Panc1 (cell line): ENCODE measurements at regions not wholly inside any gene's neighbourhood (a gene's known extent, or its start where the extent isn't known, plus 50 kb on each side); places are given as distances from the start of the nearest gene placed in this dataset.

Experiments used
- ATAC-seq: fragments of 200-7000 bp; cut with Tn5 transposase; 2 replicates; pipeline ENCODE4 v1.9.1; 2020; ENCODE audit warnings: mild to moderate bottlenecking, moderate library complexity
- BruUV-seq: library from RNA; stranded (reverse); fragments of 400-500 nt; replicated peaks from 2 replicates; lab custom pipeline; 2021; lab: Mats Ljungman, UMichigan
- CTCF ChIA-PET: fragments of 300-600 bp; sonication (Branson Sonifier 250); formaldehyde crosslinking; loops from one replicate; lab custom pipeline; 2022; ENCODE audit warnings: antibody characterized with exemption; lab: Charles Lee
- POLR2A ChIA-PET: fragments of 300-600 bp; sonication (Branson Sonifier 250); formaldehyde crosslinking; loops from one replicate; lab custom pipeline; 2022; ENCODE audit warnings: antibody characterized with exemption; lab: Charles Lee
- DNase-seq: peaks from one replicate; pipeline ENCODE4 v3.0.0-alpha.2; 2010; ENCODE audit warnings: low read depth, low spot score
- H3K27ac ChIP-seq: 2 replicates; pipeline ENCODE4 v1.5.1; 2011; ENCODE audit warnings: mild to moderate bottlenecking, low read length, inconsistent platforms
- H3K27me3 ChIP-seq: fragments of 200-500 bp; sonication (Bioruptor generic); 2 replicates; pipeline ENCODE4 v1.6.0; 2014; ENCODE audit warnings: low read length, inconsistent platforms; ENCODE audit not compliant: control insufficient read depth, insufficient read depth
- H3K36me3 ChIP-seq: fragments of 200-500 bp; sonication (Bioruptor generic); 2 replicates; pipeline ENCODE4 v1.5.1; 2014; ENCODE audit warnings: inconsistent platforms, mild to moderate bottlenecking, low read length, moderate library complexity; ENCODE audit not compliant: control insufficient read depth, insufficient read depth
- H3K4me1 ChIP-seq: 2 replicates; pipeline ENCODE4 v1.5.1; 2011; ENCODE audit warnings: inconsistent platforms, mild to moderate bottlenecking, low read length, moderate library complexity; ENCODE audit not compliant: control insufficient read depth, insufficient read depth
- H3K4me3 ChIP-seq, 2 experiments: 2 replicates each; pipeline ENCODE4 v1.5.1; 2011 to 2012; ENCODE audit warnings: low read depth in 2 of 2, low read length in 2 of 2, mild to moderate bottlenecking in 2 of 2, inconsistent platforms in 1 of 2, moderate library complexity in 1 of 2
- H3K9me3 ChIP-seq: fragments of 200-500 bp; sonication (Bioruptor generic); 2 replicates; pipeline ENCODE4 v1.5.1; 2014; ENCODE audit warnings: low read depth, mild to moderate bottlenecking, inconsistent platforms, low read length, moderate library complexity; ENCODE audit not compliant: control insufficient read depth, insufficient read depth
- POLR2AphosphoS5 ChIP-seq: IDR thresholded peaks from 2 replicates; pipeline ENCODE4 v1.6.1; 2012; ENCODE audit warnings: mild to moderate bottlenecking, low read depth, low read length, moderate library complexity
- SIN3A ChIP-seq: IDR thresholded peaks from 2 replicates; pipeline ENCODE4 v1.6.1; 2012; ENCODE audit warnings: low read depth, mild to moderate bottlenecking, low read length, moderate library complexity, borderline replicate concordance; ENCODE audit not compliant: insufficient read depth
- TCF7L2 ChIP-seq: IDR thresholded peaks from 2 replicates; pipeline ENCODE4 v1.6.1; 2011; ENCODE audit warnings: mild to moderate bottlenecking, low read depth, low read length, inconsistent platforms
- in situ Hi-C: cut with HindIII; loops from 2 replicates; pipeline ENCODE4 v1.10.0; 2016; ENCODE audit warnings: low sequenced_read_pairs, low pct_unique_long_range_greater_than_20kb
- intact Hi-C: fragments of 100-400 bp; cut with micrococcal nuclease; formaldehyde crosslinking; loops from one replicate; pipeline ENCODE4 v1.10.0; 2022; ENCODE audit not compliant: unreplicated experiment
- TF ChIP-seq, protein P1 (sequence below), 2 experiments: IDR thresholded peaks; 2 replicates each; pipeline ENCODE4 v1.6.1; 2011 to 2012; ENCODE audit warnings: low read depth in 2 of 2, control low read depth in 1 of 2, low read length in 1 of 2, mild to moderate bottlenecking in 1 of 2, moderate library complexity in 1 of 2; ENCODE audit not compliant: insufficient read depth in 1 of 2
- TF ChIP-seq, protein P2 (sequence below): fragments of 450-650 bp; IDR thresholded peaks from 2 replicates; pipeline ENCODE4 v1.5.1; 2017; ENCODE audit warnings: mild to moderate bottlenecking

DNA sequence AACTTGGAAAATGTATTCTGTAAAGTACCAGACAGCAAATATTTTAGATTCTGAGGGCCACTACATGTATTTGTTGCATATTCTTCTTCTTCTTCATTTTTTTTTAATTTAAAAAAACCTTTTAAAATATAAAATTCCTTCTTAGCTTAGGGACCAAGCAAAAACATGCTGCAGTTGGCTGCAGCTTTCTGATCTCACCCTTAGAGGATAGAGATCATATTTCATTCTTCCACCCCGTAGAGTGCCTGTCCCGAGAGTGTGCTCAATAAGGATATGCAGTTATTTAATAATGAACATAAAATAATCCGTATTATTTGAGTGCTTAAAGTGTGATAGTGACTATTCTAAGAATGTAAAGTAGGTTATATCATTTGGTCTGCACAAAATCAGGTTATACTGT lies 204.2 kb upstream of the CD180 start:
- ChIA-PET POLR2A (no interaction called here), CTCF (no interaction called here)
- Histone ChIP-seq H3K4me1 (no peaks in the 10 kb centered on the region), H3K4me3 (no peak overlapping the region), H3K36me3 (no peaks in the 10 kb centered on the region), H3K9me3 (no peaks in the 10 kb centered on the region), H3K27me3 (no peaks in the 10 kb centered on the region), H3K27ac (no peak overlapping the region)
- ATAC-seq: no peak
- no peak for TF ChIP-seq TCF7L2
- TF ChIP-seq, protein P1, sequence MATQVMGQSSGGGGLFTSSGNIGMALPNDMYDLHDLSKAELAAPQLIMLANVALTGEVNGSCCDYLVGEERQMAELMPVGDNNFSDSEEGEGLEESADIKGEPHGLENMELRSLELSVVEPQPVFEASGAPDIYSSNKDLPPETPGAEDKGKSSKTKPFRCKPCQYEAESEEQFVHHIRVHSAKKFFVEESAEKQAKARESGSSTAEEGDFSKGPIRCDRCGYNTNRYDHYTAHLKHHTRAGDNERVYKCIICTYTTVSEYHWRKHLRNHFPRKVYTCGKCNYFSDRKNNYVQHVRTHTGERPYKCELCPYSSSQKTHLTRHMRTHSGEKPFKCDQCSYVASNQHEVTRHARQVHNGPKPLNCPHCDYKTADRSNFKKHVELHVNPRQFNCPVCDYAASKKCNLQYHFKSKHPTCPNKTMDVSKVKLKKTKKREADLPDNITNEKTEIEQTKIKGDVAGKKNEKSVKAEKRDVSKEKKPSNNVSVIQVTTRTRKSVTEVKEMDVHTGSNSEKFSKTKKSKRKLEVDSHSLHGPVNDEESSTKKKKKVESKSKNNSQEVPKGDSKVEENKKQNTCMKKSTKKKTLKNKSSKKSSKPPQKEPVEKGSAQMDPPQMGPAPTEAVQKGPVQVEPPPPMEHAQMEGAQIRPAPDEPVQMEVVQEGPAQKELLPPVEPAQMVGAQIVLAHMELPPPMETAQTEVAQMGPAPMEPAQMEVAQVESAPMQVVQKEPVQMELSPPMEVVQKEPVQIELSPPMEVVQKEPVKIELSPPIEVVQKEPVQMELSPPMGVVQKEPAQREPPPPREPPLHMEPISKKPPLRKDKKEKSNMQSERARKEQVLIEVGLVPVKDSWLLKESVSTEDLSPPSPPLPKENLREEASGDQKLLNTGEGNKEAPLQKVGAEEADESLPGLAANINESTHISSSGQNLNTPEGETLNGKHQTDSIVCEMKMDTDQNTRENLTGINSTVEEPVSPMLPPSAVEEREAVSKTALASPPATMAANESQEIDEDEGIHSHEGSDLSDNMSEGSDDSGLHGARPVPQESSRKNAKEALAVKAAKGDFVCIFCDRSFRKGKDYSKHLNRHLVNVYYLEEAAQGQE (IDR thresholded peaks at IDR 0.05; ENCODE audit: insufficient read depth in 1 of 2, low read depth in 2 of 2, low read length in 1 of 2): no peak
- TF ChIP-seq SIN3A: no peak
- TF ChIP-seq POLR2AphosphoS5: no peak
- TF ChIP-seq, protein P2, sequence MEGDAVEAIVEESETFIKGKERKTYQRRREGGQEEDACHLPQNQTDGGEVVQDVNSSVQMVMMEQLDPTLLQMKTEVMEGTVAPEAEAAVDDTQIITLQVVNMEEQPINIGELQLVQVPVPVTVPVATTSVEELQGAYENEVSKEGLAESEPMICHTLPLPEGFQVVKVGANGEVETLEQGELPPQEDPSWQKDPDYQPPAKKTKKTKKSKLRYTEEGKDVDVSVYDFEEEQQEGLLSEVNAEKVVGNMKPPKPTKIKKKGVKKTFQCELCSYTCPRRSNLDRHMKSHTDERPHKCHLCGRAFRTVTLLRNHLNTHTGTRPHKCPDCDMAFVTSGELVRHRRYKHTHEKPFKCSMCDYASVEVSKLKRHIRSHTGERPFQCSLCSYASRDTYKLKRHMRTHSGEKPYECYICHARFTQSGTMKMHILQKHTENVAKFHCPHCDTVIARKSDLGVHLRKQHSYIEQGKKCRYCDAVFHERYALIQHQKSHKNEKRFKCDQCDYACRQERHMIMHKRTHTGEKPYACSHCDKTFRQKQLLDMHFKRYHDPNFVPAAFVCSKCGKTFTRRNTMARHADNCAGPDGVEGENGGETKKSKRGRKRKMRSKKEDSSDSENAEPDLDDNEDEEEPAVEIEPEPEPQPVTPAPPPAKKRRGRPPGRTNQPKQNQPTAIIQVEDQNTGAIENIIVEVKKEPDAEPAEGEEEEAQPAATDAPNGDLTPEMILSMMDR: no peak
- no peak for DNase-seq
- in situ Hi-C loops: no loop called here
- no TSS peak for BruUV-seq
- intact Hi-C loops: no loop called here

DNA sequence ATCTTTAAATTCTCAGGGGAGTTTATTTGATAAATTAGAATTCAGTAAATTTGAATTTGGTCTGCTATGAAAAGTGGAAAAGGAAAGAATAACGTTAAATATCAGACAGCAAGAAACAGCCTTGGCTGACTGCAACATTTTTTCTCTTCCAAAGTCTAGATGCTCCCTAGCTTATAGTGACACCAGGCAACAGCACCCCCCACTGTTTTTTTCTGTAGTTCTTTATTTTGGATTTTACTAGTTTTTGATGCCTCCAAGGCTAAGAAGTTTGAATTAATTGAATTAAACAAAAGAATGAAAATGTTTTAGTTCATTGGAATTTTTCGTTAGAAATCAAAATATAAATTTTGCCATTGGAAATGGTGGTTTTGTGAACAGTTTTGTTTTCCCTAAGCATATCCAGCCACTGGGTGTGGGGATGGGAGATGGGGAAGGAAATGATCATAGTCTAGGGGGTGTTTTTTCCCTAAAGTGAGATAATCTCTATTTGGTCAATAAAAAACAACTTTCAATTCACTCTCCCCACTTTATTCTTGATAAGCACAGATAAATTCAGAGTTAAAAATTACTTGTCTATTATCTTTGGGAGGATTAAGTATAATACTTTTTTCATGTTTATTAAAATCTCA lies 199.3 kb upstream of the CD180 start:
- CTCF ChIA-PET: no interaction called here
- Histone ChIP-seq H3K27me3 (no peaks in the 10 kb centered on the region), H3K27ac (no peak overlapping the region), H3K9me3 (no peaks in the 10 kb centered on the region), H3K36me3 (no peaks in the 10 kb centered on the region), H3K4me3 (no peak overlapping the region), H3K4me1 (no peaks in the 10 kb centered on the region)
- intact Hi-C loops: no loop called here
- DNase-seq (no peak), ATAC-seq (no peak)
- BruUV-seq: no TSS peak
- TF ChIP-seq TCF7L2: no peak
- no peak for TF ChIP-seq POLR2AphosphoS5
- TF ChIP-seq, protein P1 (IDR thresholded peaks at IDR 0.05; ENCODE audit: insufficient read depth in 1 of 2, low read depth in 2 of 2, low read length in 1 of 2): no peak
- TF ChIP-seq SIN3A: no peak
- TF ChIP-seq, protein P2: no peak
- POLR2A ChIA-PET: no interaction called here
- in situ Hi-C loops: no loop called here
